Stimulated activated CD4-positive, alpha-beta T cell treated with anti-CD3 and anti-CD28 coated beads, Interleukin-4, amount 100 ng/mL, for 1 hour (primary cell): ENCODE measurements at regions not wholly inside any gene's neighbourhood (a gene's known extent, or its start where the extent isn't known, plus 50 kb on each side); places are given as distances from the start of the nearest gene placed in this dataset.
"Not testable (repeated sequence)": the region's sequence is repeated elsewhere in the genome, so short reads cannot be mapped to it uniquely, and the experiment has no call there.

Experiments used
- DNase-seq: peaks from one replicate; pipeline ENCODE4 v3.0.0-alpha.2; 2020

DNA sequence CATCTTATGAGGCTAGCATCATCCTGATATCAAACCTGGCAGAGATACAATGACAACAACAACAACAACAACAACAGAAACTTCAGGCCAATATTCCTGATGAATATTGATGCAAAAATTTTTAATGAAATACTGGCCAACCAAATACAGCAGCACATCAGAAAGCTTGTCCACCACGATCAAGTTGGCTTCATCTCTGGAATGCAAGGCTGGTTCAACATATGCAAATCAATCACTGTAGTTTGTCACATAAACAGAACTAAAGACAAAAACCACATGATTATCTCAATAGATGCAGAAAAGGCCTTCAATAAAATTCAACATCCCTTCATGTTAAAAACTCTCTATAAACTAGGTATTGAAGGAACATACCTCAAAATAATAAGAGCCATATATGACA lies 397.3 kb downstream of the RAP2B start:
- DNase-seq = not testable (repeated sequence)

DNA sequence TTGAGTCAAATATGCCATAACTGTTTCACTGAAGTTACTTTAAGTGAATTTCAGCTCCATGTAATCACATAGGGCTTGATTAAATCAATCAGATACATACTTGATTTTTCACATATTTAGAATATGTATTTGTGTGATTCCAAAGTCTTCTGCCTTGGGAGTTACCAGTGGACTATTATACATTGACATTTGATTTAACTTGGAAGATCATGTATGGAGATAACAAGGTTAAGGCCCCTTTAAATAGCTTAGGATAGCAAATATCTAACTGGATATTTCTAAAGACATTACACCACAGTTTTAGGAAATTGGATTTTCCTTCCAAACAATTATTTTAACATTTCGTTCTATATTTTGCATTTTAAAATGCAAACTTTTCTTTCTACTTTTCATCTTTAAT lies 405.0 kb downstream of the RAP2B start:
- no peak for DNase-seq

DNA sequence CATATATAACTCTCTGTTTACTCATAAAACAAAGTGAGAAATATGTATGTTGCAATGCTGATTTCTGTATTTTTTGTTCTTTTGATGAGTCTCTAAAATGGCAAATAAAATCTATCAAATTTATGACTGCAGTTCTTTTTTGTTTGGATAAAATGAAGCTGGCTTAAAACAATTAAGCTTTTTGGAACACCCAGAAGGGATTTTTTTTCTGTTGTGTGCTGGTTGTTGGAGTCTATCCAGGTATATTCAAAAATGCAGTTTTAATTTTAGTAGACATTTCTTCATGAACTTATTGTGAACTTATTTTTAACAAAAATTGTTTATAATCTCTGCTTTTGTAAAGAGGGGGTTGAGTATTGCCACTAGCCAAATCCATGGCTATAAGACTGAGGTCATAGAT lies 405.5 kb downstream of the RAP2B start:
- no peak for DNase-seq

DNA sequence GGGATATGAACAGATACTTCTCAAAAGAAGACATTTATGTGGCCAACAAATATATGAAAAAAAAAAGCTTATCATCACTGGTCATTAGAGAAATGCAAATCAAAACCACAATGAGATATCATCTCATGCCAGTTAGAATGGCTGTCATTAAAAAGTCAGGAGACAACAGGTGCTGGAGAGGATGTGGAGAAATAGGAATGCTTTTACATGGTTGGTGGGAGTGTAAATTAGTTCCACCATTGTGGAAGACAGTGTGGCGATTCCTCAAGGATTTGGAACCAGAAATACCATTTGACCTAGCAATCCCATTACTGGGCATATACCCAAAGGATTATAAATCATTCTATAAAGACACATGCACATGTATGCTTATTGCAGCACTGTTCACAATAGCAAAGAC lies 408.5 kb downstream of the RAP2B start:
- not testable (repeated sequence) for DNase-seq

DNA sequence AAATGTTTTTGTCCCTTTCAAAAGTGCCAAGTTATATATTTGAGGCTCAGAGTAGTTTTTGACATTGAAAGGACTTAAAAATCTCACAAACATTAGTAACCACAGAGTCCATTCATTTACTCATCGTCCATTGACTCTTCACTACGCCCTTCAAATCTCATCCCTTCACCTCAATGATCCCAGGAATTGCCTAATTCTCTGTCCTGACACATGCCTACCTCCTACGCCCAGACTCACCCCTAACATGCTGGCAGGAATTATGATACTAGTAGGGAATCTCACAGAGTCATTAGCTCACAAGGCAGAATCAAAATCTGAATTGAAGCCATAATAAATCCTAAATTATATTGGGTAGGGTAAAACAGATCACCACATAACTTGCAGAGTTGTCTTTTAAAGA lies 410.1 kb downstream of the RAP2B start:
- DNase-seq = no peak

DNA sequence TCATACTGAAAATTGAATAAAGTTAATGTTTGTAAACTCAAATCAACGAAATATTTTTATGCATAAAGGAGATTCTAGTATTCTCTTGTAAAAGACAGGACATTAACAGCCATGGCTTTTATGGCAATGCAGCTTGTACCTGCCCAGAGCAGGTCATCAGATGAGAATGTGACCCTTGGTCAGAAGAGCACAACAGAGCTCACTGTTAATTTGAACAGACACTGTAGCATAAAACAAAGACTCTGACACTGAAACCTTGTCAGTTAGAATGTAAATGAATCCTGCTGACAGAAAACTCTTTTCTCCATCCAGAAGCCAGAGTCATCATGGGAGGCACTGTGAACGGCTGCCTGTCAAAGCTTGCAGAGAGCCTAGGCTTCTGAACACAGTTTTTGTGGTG lies 410.6 kb downstream of the RAP2B start:
- no peak for DNase-seq

DNA sequence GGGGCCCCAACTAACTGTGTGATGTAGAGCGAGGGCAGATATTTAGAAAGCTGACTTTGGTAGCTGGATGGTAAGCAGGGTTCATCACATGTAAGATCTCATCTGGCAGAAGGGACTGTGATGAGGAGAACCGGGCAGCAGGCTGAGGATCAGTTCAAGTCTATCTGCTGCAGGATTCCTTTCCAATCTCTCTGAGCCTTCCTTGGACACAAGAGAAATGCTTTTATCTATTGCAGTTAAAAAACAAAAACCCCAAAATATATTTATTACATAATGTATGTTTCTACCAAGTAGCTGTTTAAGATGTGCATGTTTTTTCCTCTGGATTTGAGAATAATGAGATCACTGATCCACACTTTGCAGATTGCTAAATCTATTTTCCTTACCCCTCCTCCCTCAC lies 411.5 kb downstream of the RAP2B start:
- no peak for DNase-seq

DNA sequence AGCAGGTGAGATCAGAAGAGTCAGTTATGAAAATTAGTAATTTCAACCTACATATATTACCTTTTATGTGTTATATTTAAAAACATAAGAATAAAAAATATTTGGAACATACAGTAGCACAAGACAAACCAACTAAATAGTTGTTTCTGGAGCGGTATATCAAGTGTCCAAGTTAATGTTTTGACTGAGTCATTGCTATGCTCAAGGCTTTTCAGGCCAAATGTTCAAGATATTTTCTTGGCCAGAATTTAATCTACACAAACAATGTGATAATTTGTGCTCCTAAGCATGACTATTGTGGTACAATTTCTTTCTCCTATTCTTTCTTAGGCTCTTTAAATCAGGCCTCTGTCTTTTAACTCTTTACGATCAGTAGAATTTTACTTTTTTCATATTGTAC lies 412.4 kb downstream of the RAP2B start:
- DNase-seq = no peak

DNA sequence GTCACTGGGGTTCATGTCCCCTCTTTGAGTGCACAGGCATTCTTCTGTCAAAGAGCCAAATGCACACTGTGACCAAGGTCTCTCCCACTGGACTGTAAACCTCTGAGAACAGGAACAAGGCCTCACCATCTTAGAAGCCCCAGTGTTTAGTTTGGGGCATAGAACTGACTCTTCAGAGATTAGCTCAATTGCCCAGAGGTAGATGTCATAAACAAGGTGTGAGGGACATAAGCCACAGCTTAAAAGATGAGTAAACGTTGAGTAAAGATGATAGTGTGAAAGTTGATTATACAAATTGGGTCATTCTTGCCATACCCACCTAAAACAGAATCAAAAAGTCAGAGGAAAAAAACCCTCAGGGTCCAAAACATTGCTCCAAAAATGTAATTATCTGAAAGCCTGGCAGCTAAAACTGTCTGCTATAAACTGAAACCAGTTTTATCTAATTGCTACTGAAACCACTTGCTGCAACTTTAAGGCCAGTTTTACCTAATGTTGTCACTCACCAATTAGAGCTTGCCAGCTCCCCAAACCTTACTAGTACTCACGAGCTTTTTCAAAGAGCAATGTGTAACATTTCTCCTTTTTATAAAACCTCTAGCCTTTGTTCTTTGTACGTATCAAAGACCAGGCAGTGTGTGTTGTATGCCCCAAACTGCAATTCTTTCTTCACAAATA lies 415.2 kb downstream of the RAP2B start:
- DNase-seq = no peak

DNA sequence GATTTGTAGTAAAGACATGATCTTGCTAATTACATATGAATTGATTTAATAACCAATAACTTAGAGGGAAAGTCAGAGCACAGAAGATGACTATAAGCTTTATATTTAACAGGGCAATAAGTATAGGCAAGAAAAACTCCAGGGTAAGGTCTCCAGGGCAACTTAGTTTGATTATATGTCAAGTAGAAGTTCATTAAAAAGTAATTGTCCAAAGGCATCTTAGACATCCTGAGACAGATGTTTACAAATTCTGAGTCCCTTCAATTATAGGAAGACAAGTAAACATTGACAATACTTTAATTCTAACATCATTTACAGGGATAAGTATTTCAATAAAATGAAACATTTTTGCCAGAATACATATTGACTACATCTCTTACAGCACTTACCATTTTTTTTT lies 416.0 kb downstream of the RAP2B start:
- DNase-seq = no peak

DNA sequence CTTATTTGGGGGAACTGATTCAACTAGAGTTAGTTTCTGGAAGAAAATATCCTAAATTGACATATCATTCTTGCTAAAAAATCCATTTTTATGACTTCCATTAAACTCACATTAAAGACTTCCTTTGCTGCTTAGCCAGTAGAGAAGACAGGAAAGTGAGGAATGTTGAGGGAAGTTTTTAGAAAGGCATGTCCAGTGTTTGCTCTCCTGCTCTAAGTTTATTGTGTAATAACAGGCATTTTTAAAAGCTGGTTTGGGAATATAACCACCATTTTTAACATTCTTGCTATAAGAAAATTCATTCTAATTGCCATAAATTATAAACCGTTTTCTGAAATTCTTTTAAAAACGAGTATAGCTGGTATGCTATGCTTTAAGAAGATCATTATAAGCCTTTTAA lies 428.0 kb downstream of the RAP2B start:
- DNase-seq = no peak

DNA sequence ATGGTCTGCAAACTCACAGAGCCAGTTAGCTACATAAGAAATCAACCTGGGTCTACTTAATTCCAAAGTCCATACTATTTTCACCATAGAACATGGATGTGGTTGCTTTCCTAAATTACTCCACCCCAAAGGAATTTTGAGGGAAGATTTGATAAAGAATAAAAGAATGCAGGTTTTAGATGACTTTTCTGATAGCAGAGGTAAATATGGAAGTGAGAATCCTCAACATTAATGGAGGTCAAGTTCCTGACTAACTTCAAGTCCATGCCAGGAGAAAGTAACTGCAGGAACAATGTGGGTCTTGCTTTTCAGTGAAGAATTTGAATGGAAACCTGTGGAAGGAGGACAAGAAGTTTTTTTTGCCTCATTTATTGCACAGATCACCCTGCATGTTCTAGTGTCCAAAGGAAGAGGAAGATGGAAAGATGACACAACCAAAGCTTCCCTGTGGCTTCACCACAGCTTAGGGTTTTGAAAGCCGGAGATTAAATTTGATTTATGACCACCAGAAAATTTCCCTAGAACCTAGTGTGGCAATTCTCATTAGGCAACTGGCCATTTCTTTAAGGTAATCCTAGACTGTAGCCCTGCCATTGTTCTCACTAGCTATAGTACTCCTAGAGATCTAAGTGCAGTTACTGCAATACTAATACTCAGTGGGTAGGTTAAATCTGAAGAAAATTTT lies 429.7 kb downstream of the RAP2B start:
- DNase-seq = no peak

DNA sequence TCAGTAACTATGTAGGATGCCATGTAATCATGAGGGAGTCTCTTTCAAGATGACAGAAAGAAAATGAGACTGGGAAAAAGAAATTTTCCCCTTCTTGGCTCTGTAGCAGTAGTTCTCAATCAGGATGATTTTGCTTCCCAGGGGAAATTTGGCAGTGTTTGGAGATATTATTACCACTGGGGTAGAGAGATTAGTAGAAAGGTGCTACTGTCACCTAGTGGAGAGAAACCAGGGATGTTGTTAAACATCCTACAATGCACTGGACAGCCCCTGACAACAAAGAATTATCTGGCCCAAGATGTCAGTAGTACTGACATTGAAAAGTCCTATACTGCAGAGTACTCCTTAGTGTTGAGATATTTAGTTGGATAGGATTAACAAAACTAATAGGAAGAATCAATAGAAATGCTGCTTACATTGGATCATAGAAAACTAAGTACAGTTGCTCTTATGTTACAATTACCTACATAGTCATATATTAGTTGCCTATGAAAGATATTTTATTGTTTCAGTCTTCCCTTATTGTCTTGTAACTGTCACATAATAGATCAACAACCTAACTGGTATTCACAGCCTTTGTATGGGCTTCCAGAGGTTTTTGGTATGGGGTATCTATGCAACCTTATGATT lies 433.3 kb downstream of the RAP2B start:
- no peak for DNase-seq

DNA sequence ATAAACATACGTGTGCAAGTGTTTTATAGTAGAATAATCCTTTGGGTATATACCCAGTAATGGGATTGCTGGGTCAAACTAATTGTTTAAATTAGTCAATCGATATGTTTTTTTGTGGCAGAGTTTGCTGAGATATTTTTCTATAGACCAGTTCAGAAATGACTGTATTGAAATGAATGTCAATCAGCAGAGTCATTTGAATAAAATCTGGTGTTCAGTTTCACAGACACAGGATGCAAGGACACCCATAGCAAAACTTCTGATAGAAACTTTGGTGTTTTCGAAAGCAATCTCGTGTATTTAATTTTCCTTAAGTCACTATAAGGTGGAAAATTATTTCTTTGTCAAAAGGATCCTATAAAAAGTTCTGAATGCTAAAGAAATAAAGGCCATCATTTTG lies 434.4 kb downstream of the RAP2B start:
- no peak for DNase-seq

DNA sequence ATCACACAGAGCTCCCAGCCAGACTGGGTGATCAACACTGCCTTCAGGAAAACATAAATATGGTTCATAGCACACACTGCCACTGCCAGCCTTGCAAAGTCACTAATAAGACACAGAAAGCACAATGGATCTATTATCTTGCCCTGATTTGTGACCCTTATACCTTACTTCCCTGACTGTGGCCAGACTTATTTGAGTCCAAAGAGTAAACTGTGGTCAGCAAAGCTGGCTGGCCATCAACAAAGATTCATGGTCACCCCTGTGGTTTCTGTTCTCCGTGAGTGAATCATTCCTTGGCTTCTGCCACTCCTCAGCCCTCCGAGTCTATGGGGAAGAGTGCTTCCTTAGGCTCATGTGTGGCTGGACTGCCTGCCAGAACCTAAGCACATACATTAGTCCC lies 437.7 kb downstream of the RAP2B start:
- DNase-seq = no peak

DNA sequence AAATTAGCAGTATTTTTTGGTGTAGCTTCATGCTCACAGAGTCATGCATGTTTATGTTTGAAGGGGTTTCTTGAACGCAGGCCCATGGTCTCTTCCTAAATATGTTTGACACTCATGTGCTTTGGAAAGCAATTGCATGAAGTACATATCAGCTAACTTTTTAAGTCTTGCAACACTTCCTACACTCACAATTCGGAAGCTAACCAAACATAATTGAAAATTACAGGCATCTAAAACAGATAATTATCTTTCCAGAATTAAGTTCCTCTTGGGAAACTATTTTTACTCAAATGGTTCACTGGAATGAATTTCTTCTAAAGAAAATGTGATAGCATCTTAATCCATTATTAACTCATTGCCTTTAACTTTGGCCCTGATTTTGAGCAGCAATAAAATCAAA lies 438.9 kb downstream of the RAP2B start:
- no peak for DNase-seq

DNA sequence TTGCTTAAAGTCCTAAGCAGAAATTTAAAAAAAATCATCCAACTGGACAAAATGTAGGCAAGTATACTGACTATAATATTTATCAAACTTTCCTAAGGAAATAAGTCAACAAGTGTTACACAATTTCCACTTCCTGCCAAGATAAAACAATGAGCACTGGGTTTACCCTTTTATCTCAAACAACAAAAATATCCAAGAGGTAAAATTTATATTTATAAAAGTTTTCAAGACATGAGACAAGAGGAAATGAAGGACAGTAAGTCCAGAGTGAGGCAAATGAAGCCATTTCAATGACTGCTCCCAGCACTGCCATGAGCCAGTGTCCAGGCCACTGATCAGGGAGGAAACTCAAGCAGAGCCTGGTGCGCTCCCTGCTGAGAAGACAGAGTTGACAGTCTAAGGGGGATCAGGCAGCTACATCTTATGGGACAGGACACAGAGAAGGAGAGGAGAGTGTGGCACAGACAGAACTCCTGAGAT lies 439.4 kb downstream of the RAP2B start:
- no peak for DNase-seq

DNA sequence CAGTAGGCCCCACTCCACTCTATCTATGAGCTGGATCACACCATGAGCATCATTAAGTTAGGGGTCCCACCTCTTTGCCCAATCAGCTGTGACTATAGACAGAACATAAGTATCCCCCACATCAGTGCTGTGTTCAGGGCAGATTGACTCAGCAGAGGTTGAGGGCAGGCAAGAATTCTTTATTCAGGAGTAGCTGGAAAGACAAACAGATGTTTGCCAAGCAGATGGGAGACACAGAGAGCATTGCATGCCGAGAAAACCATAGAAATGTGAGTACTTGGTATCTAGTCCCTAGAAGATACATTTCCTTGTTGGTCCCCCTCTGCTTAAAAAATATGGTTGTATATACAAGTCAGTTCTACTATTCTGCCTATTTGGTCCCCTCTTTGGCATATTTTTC lies 440.8 kb downstream of the RAP2B start:
- DNase-seq = no peak

DNA sequence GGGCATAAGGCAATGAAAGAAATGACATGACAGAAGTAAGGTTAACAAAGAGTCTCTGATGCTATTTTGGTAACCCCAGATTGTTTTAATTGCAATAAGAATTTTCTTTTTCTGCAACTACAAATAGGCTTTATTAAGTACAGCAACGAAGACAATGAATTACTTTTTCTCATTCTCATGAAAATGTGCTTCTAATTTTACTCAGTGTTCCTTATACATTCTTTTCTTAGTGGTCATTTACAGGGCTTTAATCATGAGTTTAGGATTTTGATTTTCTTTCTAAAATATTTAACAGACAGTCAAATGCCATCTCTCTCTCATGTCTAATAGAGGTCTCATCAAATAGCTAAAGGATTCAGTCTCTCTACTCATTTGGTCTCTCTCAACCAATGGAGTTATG lies 452.1 kb downstream of the RAP2B start:
- no peak for DNase-seq

DNA sequence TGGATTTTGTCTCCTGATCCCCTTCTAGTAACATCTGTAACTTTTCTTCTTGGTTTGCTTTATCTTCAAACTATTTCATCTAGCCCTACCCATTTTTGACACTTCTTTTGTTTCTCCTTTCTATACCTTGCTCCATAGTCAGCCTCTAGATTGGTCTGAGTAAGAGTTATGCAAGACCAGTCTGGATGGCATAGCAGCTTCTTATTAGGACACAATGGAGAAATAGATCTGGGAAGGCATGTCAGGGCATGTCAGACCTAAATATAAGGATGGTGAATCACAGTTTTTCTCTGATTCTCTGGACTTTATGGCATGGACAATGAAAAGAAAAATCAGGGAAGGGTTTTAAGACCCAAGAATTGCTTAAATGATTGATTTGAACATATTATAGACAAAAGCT lies 452.5 kb downstream of the RAP2B start:
- DNase-seq = no peak

DNA sequence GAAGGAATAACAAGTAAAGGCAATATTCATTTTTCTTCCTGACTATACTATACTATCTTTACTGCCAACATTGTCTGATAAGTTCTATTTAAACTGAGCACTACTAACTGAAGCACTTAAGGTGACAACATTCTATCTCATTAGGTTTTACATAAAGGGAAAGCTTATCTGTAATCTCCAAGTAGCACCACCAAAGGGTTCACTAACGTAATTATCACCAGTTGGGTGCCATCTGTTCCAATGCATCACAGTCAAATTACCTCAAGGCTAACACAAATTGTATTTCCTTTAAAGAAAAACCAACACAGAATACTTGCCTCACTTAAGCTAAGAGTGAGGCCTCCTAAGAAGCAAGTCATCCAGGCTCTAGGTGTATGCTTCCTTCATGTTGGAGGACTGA lies 453.8 kb downstream of the RAP2B start:
- no peak for DNase-seq

DNA sequence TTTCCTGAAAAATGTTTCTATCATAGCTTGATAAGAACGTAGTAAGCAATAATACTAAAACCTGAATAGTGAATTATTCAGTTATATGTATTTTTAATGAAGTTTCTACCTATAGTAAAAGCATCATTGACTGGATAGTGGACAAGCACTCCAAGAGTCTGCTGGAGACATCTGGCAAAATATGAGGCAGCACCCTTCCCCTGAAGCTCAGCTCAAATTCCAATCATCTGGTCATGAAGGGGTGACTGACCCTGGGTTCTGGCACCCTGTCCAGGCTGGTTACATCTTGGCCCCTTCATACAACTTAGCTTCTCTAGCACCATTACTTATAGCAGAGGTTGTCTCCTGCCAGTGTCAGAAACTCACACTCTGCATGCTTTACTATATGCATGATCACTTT lies 455.4 kb downstream of the RAP2B start:
- DNase-seq = no peak

DNA sequence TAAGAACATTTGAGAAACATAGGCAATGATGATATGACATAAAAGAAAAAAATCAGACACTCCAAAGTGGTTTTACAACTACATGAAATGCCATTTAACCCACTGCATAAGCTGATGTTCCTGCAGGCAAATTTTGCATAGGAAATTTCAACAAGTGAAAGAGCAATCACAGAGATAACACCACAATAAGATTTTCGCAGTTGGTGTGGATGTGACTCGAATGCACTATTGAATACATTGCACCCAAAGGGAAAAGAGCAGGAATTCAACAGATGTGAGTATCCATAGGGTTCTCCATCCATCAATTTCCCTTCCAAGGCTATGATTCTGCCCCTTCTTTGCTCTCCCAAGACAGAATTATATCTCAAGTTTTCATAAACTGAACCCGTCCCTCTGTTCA lies 456.1 kb downstream of the RAP2B start:
- no peak for DNase-seq

DNA sequence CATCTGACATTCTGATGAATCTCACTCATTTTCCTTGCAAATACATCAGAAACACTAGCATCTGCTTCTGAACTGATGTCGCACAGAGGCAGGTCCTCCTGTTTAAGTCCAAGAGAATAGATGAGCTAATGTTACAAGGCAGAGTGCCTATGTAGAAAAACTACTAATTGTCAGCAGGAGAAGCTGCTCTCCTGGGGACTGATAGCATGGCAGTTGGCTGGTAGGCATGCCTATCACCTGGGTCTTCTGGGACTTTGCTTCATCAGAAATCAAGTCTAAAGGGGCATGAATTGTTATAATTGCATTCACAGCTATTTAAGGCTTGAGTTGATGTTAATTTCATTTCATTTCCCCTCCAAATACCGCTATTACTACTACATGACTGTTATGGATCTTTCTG lies 457.2 kb downstream of the RAP2B start:
- DNase-seq = no peak

DNA sequence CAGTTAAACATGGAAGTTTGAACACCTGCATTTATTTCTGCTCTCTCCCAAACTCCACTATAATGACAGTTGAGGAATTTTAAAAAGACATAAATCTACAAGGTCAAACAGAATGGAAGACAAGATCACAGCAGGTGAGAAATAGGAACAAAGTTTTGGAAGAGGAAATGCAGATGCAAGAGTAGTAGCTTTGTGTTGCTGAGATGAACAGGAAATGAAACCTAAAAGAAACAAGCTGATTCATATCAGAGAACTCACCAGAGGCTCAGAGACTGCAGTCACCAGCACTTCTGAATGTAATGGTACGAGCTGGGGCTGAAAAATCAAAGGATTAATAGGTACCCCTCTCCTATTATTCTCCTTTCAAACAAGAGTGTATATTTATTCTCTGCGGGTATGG lies 459.9 kb downstream of the RAP2B start:
- DNase-seq = no peak
